GM18867 (cell line): ENCODE measurements at regions not wholly inside any gene's neighbourhood (a gene's known extent, or its start where the extent isn't known, plus 50 kb on each side); places are given as distances from the start of the nearest gene placed in this dataset.

Experiments
- ATAC-seq: cut with Tn5 transposase; IDR thresholded peaks from one replicate; pipeline ENCODE4 v1.9.1; 2021; ENCODE audit warnings: mild to moderate bottlenecking, moderate library complexity; ENCODE audit not compliant: unreplicated experiment

DNA sequence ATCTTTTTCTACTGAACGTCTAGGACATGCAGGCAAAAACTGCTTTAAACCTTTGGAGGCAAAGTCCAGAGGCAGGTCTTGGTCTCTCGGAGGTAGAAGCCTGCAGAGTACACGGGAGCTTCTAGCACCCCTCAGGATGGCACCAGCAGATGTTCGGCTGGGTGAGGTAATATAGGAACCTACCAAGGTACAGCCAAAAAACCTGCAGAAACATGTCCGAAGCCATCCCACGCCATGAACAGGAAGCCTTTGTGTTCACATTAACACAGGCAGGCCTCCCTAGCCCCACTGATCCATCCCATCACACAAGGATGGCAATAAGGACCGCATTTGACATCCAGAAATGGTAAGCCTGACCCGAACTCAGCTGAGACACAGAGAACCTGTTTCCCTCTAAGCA is 157.9 kb upstream of the HES1 start:
- no peak for ATAC-seq

DNA sequence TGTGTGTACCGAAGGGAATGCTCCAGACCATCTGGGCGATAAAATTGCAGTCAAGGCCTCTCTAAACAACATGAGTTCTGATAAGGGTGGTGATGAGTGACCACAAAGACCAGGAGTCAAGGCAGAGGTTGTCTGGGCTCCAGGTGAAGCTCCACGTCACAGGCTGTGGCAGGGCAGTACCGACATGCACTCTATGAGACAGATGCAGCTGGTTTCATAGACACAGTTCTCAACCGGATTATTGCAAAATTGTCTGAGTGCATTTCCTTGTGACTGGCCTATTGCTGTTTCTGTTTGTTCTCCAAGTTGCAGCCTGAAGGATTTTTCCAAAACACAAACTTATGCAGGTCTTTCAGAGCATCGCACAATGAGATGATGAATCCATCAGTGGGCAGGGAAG is 157.5 kb upstream of the HES1 start:
- no peak for ATAC-seq

DNA sequence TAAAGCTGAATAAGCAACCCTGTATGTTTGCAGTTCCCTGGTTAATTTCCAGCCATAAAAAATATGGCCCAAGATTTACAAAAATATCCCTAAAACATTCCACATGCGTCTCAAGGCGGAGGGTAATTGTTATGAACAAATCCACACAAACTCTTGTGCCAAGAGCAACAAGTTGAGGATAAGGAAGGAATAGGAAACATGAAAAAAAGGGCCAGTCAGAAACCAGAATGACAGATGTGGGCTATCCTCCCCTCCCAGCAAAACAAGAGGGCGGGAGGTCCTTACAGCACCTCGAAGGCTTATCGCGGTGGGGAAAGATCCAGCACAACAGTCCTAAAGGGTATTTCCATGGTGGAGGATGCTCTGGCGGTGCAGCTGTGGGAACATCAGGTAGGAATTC is 155.6 kb upstream of the HES1 start:
- ATAC-seq: no peak

DNA sequence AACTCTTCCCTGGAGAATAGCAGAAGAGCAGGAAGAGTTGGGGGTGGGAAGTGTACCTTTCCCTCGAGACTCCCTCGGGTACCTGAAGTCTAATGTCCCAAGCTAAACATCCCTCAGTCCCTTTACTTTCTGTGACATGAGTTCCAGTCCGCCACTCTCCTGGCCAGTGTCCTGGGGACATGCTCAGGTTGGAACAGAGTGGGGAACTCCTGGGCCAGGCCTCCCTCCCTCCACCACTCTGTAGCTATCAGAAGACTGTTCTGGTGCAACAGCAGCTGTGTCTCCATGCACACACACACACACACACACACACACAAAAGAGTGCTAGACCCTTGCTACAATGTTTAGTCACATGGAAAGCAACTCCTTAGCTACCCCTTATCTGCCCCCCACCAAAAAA is 155.0 kb upstream of the HES1 start:
- ATAC-seq: no peak

DNA sequence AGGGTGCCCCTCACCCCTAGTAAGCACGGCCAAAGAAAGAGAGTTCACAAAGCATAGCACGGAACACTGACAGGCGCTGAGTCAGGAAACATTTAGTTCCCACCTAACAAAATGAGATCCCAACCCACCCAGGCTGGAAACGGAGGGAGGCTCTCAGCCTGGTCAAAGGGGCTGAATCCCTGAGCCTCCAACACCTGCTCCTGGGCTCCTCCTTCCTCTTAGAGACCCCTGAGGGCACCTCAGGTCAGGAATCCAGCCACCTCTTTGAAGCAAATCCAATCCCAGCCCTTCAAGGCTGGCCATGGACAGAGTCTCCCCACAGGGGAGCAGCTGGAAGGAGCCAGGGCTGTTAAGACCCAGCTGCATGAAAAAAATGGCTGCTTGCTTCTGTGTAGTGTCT is 154.4 kb upstream of the HES1 start:
- ATAC-seq: no peak

DNA sequence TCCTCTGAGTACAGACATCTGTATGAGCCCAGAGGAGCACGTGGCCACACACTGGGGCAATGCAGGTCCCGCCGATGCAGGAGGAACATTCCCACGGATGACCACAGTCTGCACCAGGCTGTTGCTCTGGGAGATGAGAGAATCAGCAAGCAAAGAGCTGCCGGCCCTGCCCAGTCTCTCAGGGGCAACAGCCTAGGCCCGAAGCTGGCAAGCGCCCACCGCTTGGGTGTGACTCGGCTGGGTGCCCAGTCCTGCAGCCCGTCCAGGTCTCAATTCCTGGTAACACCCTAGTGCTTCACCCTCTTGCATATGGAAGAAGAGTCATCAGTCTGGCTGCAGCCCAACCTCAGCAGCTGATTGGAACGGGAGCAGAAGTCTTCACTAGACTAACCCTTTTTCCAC is 153.7 kb upstream of the HES1 start:
- ATAC-seq: no peak

DNA sequence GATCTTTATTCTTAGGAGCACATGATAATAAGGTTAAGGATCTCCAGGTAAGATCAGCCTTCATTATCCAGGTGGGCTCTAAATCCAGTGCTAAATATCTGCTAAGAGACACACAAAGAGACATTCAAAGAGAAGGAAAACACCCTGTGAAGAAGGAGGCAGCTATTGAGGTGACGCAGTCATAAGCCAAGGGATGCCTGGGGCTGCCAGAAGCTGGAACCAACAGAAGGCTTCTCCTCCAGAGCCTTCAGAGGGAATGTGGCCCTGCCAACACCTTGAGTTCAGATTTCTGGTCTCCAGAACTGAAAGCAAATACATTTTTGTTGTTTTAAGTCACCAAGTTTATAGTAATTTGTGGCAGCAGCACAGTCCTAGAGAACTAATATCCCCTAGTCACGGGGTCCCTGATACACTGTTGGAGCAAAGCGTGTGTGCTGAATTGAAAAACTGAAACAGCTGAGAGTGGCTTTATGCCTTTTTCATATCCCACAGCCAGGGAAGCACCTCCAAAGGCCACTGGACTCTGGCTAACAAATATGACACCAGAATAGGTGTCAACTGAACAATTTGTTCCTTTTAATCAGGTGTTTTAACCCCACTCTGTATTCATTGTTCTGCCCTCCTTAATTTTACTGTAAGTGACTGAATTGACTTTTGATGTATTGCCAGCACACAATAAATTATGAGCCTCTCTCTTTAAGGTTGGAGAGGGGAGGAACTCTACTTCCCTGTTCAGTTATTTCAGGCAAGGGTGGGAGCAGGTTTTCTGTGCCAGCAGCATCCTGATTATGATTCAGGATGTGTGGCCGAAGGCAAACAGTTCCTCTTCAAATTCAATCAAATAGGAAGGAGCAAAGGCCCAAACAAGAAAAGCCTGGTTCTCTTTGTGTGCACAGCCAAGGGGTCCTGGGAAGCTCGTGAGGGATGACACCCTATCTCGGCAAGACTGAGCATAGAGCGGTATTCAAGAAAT is 151.8 kb upstream of the HES1 start:
- no peak for ATAC-seq

DNA sequence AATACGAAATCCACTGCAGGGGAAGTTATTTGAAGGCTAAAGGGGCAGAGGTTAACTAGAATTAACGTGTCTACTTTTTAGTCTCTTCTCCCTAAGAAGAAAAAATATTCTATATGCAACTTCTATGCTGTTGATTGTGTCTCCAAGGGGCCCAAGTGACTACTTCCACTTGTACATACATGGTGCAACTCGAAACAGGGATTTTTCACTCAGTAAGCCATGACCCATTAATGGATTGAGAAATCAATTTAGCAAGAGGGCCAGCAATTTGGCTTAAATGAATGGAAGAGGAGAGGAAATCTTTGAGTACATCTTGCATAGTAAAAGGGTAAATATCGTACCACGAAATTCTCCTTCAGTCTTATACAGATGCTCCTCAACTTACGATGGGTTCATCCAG is 151.1 kb upstream of the HES1 start:
- no peak for ATAC-seq

DNA sequence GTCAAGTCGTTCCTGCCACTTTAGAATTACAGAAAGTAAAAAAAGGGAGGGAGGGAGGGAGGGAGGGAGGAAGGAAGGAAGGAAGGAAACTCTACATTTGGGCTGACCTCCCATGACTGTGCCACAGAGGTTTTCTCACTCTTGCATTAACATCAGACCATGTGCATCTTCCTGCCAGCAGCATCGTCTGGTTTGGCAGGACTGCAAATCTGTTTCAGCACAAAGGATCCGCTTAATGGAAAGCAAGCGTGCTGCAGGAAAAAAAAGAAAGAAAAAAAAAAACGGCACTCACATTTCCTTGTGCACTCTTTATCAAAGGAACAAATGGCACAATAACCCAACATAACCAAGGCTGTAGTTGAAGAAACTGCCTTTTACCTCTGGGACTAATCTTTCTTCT is 148.8 kb upstream of the HES1 start:
- ATAC-seq: no peak

DNA sequence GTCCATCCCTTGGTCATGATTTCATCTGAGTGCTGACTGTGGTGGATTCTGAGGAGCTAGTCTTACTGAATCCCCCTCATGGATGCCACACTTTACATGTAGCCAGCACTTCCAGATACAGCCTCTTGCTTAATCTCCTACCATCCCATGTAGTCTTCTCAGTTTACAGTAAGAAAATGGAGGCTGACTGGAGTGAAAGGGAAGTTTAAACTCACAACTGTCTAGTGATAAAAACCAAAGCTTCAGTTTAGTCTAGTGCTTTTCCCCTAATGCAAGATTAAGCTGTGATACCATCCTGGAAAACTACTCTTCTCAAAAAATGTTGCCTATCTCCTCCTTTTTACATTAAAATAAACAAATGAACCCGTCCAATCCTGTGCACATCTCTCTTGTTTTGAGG is 146.8 kb upstream of the HES1 start:
- no peak for ATAC-seq

DNA sequence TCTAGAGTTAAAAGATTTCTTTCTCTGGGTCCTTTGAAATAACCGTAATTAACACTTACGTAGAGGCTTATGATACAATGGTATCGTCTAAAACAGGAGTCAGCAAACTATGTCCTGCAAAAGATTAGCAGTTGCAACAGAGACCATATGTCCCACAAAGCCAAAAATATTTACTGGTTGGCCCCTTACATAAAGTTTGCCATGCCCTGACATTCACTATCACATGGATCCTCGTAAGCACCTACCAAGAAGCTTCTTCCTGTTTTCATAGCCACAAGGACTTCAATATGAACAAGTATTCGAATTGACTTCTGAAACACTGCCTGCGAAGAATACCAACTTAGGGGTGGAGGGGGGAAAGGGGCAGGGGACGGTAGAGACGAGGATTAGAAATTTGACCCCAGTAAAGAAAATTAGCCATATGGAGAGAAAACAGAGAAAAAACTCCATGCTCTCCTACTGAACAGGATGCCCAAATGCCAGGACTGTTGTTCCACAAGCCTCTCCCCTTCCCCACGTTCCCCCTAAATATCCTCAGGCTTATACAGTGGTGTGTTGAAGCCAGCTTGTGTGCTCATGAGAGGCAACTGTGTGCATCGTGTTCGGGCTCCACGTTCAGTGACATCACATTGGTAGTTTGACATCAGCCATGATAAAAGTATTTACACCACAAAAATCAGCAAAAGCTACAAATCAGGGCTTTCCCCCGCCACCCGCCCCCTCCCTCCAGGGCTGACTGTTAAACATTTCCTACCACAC is 144.1 kb upstream of the HES1 start:
- ATAC-seq: no peak

DNA sequence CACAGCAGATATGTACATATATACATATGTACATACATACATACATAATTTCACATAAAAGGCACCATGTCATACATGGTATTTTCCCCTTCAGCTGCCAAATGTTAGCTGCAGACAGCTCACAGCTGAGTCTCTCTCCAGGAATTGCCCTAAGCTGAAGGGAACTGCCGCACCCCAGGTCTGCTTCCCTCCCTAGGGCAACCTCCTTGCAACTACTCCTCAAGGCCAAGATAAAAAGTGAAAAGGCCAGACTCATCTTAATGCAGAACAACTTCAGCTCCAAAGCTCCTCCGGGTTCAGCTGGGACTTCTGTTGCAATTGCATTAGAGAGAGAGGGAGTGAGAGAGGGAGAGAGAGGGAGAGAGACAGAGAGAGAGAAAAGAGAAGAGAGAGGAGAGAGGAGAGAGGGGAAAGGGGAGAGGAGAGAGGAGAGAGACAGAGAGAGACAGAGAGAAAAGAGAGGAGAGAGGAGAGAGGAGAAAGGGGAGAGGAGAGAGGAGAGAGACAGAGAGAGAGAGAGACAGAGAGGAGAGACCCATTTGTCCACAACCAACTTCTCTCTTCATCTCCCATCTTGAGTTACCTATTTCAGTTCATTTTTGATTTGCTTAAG is 143.4 kb upstream of the HES1 start:
- no peak for ATAC-seq

DNA sequence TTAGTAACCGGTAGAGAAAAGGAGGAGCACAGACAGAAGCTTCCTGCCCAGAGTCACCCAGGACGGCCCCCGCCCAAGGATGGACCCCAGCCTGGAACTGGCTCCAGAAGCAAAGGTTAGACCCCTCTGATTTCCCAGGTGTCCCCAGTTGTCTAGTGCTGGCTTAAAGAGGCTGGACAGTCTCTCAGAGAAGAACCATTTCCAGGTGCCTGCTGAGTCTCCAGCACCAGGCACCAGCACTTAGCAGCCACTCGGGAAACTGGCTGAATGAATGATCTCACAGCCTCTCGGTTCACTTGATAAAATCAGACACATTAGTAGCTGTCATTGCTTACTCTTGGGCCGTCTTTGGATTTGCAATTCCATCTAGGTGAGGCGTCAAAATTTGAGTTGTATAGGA is 139.7 kb upstream of the HES1 start:
- ATAC-seq: no peak

DNA sequence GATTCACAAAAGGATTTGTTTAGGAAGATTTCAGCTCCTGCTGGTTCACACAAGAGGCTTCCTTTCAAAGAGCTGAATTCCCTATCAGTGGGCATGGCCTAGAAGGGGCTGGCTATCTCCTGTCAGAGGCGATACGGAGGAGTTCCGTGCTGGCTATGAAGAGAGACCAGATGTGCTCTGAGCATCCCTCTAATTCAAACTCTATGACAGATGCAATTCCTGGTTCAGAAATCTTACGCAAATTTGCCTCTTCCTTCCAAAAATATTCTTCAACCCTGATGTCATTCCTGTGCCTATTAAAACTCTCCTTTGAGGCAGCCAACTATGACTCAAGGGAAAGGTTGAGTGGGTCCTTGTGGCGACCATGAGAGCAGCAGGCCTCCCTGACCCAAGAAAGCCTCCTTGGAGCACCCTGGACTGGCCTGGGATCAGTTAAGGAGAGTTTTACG is 139.3 kb upstream of the HES1 start:
- ATAC-seq: no peak

DNA sequence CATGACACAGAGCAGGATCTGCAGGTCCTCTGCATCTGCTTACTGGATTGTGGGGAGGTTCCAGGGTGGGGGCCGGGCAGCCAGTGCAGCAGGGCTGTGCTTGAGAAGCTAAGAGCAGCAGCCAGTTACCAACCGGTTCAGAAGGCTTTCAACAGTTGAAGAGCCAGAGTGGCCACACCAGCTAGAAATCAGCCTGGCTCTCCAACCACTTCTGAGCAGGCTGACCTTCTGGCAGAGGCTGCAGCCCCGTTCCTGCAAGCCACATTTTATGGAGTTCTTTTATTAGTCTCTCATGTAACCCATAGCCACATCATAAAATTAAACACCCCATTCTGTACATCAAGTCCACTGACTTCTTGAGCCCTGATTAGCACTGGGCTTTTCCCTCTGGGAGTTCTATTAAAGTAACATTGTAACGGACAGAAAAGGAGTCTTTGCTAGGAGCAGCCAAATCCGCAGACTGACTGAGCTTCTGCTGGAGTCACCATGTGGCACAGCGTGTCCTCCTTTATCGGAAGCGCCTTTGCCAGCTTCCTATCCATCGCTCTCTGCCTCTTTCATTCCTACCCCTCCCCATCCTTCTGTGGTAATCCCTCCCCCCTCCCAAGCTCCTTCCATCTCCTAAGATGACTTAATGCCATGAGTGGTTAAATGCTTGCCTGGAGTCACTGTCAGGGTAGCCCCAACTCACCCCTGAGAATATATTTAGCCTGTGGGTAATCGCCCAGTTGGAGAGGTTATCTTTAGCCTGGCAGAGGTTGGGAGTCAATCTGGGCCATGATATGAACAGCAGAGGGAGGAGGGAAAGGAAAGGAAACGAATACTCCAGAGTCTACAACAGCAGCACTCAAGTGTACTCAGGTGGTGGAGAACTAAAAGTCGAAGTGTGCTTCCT is 138.5 kb upstream of the HES1 start:
- ATAC-seq: no peak

DNA sequence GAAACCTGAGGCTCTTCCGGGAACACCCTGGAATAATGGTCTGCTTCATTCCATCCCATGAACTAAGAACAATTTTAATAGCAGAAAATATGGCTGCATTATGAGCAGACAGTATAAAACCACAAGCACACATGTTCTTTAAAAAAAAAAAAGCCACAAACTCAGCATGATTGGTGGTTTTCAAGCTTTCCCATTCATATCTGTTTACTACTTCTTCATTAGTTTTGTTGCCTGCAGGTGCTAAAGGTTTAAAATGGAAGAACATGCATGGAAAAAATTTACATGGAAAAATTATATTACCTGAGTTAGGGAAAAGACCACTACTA is 137.9 kb upstream of the HES1 start:
- ATAC-seq: no peak

DNA sequence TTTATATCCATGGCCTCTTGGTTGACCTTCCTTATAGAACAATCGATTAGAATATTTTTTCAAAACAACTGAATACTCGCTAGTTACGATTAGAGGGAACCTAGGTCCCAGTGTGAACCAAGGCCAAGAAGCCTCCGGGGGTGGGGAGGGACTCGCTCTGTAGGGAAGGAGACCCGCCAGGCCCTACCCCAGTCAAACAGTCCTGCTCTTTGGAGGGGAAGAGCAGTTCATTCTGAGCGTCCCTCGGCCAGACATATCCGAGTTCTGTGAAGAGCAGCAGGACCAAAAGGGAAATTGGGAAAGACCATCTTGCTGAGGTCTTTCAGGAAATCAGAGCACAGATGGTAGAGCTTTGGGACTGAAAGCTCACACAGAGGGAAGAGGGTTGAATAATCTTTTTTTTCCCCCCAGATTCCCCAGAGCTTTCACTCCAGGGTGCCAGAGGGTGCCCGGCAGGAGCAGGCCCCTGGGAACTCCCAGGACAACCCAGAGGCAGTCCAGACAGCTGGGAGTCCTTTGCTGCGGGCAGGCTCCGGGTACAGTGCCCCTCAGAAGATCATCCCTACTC is 137.2 kb upstream of the HES1 start:
- ATAC-seq: no peak

DNA sequence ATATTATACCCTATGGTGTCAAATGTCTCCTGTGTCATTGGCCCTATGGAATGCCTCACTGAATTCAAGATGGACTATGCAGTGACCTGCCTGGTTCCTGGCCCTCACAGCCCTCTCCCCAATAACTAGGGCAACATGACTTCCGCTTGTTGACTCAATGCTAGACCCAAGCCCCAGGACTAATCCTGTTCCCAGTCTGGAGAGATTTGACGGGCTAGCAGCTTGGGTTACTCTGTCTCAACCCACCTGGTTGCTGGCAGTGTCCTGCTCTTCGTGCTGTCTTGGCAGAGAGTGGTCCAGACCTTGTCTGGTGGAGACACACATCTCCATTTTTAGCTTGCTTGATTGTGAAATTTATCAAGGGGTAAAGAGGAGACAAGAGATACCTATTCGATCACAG is 135.8 kb upstream of the HES1 start:
- no peak for ATAC-seq

DNA sequence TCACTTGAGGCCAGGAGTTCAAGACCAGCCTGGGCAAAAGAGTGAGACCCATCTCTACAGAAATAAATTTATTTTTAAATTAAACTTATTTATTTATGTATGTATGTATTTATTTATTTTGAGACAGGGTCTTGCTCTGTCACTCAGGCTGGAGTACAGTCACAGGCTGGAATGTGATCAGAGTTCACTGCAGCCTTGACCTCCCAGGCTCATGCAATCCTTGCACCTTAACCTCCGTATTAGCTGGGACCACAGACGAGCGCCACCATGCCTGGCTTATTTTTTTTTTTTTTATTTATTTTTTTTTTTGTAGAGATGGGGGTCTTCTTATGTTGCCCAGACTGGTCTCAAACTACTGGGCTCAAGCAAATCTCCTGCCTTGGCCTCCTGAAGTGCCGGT is 135.2 kb upstream of the HES1 start:
- ATAC-seq: no peak

DNA sequence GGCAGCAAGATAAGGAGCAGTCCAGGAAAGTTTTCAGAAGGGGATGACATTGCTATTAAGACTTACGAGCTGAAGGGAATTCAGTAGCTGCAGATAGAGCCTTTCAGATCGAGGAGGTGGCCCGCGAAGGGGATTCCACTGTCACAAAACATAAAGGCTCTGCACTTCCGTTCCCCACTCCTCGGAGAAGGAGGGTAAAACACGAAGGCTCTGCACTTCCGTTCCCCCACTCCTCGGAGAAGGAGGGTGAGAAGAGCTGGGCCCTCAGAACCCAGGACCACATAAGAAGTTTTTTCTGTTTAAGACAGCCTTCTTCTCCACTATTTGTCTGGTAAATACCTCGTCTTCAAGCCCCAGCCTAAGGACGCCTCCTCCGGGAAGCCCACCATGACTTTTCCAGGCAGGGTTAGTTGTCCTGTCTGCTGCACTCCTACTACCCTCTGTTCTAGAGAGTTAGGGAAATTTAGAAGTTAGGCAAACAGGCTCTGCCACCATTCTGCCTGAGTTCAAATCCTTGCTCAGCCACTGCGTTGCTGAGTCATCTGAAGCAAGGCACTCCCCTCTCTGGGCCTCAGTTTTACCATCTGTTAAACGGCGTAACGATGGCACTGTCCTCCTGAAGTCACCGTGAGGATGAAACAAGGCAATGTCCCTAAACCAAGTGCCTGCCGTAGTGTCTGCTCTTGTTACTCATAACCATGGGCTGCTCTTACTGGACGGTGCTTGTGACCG is 134.1 kb upstream of the HES1 start:
- no peak for ATAC-seq
